ENCODE measurements at regions not wholly inside any gene's neighbourhood (a gene's known extent, or its start where the extent isn't known, plus 50 kb on each side); places are given as distances from the start of the nearest gene placed in this dataset.

DNA sequence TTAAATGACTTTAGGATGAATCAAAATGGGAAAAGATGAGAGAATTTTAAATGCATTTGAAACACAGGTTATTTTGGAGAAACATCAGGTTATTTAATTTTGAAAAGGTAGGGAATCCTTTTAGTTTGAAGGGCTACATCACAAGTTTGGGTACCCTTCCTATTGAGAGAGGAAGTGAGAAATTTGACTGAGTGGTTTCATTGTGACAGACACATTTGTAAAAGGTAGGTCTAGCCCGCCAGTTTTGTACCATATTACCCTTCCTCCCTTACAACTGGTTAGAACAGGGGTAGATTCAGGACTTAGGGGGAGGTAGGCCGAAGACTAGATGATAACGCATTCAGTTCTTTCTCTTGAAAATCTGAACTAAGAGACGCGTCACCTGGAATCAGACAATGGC, 464.2 kb downstream of the EBF1 start:
- H3K4me3 Mint-ChIP-seq (ENCODE audit: unreplicated experiment): no peak overlapping the region
- no peaks in the 10 kb centered on the region for H3K9me3 Mint-ChIP-seq (ENCODE audit: unreplicated experiment)
- DNase-seq (ENCODE audit: unreplicated experiment): no peak
- H3K36me3 Mint-ChIP-seq (ENCODE audit: insufficient read depth, unreplicated experiment): no peaks in the 10 kb centered on the region
- BruUV-seq (replicated peaks): no TSS peak
- POLR2A ChIA-PET: no interaction called here
- intact Hi-C loops (cut with micrococcal nuclease): no loop called here
- TF ChIP-seq, protein P1, sequence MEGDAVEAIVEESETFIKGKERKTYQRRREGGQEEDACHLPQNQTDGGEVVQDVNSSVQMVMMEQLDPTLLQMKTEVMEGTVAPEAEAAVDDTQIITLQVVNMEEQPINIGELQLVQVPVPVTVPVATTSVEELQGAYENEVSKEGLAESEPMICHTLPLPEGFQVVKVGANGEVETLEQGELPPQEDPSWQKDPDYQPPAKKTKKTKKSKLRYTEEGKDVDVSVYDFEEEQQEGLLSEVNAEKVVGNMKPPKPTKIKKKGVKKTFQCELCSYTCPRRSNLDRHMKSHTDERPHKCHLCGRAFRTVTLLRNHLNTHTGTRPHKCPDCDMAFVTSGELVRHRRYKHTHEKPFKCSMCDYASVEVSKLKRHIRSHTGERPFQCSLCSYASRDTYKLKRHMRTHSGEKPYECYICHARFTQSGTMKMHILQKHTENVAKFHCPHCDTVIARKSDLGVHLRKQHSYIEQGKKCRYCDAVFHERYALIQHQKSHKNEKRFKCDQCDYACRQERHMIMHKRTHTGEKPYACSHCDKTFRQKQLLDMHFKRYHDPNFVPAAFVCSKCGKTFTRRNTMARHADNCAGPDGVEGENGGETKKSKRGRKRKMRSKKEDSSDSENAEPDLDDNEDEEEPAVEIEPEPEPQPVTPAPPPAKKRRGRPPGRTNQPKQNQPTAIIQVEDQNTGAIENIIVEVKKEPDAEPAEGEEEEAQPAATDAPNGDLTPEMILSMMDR (IDR thresholded peaks at IDR 0.05; ENCODE audit: unreplicated experiment): no peak
- peaks cover 9% of the 10 kb centered on the region for H3K4me1 Mint-ChIP-seq (ENCODE audit: insufficient read depth, unreplicated experiment)
- no peak overlapping the region for H3K27ac Mint-ChIP-seq (ENCODE audit: low read depth, unreplicated experiment)
- CTCF ChIA-PET: no interaction called here
- H3K27me3 Mint-ChIP-seq (ENCODE audit: insufficient read depth, unreplicated experiment): no peaks in the 10 kb centered on the region

DNA sequence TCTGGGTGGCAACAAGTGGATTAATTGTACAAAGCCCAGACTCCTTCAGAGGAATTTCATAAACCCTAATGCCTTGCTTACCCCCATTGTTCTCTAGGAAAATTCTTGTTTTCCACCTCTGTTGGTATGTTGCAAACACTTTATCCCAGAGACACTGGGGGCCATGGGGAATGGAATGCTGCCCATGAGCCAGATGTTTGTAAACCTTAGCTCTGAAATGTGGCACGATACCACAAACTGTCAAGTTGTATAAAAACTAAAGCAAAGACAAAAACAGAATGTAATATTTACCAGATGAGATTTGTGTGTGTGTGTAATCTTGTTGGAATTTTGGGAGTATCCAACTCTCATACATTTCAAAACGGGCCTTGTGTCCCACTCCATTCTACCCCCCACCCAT, 465.0 kb downstream of the EBF1 start:
- Mint-ChIP-seq H3K4me1 (ENCODE audit: insufficient read depth, unreplicated experiment) (peaks cover under 1% of the 10 kb centered on the region), H3K4me3 (ENCODE audit: unreplicated experiment) (no peak overlapping the region), H3K36me3 (ENCODE audit: insufficient read depth, unreplicated experiment) (no peaks in the 10 kb centered on the region), H3K9me3 (ENCODE audit: unreplicated experiment) (no peaks in the 10 kb centered on the region), H3K27me3 (ENCODE audit: insufficient read depth, unreplicated experiment) (no peaks in the 10 kb centered on the region), H3K27ac (ENCODE audit: low read depth, unreplicated experiment) (no peak overlapping the region)
- ChIA-PET POLR2A (interaction anchor here (0.6 to 0.9 kb wide), 2 partner anchors 11 to 1708 kb away, joined by 3 read pairs; no protein-coding TSS in a partner anchor), CTCF (no interaction called here)
- TF ChIP-seq, protein P1 (IDR thresholded peaks at IDR 0.05; ENCODE audit: unreplicated experiment): no peak
- intact Hi-C loops (cut with micrococcal nuclease): no loop called here
- DNase-seq (ENCODE audit: unreplicated experiment): no peak
- no TSS peak for BruUV-seq (replicated peaks)

DNA sequence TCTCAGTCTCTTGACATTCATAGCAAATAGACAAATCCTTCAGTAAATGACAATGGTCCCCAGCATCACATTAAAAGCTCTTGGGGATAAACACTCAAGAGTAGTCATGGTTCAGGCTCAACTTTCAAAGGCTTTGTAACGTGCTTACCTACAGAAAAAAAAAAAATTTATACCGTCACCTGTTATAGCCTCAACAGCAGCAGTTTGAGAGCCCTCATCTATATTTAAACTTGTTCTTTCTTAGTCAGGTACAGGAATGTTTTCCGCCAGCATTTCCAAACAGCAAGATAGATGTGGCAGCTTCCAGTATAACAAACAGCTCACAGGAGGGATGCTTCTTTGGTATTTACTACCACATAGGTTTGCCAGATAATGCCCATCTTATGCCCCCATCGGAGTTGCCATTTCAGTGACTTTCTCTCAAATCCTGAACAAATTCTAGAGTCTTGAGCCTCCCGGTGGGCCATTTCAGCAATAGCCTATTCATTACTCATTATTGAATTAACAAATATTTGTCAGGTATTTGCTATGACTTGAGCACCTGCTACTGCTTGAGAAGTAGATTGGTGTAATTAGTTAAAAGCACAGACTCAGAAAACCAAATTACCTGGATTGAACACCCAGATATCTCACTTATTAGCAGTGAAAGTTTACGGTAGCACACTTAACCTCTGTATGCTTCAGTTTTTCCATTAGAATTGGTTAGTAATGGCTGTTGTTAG, 470.0 kb downstream of the EBF1 start:
- H3K36me3 Mint-ChIP-seq (ENCODE audit: insufficient read depth, unreplicated experiment): no peaks in the 10 kb centered on the region
- TF ChIP-seq, protein P1 (IDR thresholded peaks at IDR 0.05; ENCODE audit: unreplicated experiment): no peak
- no peaks in the 10 kb centered on the region for H3K27me3 Mint-ChIP-seq (ENCODE audit: insufficient read depth, unreplicated experiment)
- H3K27ac Mint-ChIP-seq (ENCODE audit: low read depth, unreplicated experiment): no peak overlapping the region
- H3K9me3 Mint-ChIP-seq (ENCODE audit: unreplicated experiment): no peaks in the 10 kb centered on the region
- BruUV-seq (replicated peaks): no TSS peak
- intact Hi-C loops (cut with micrococcal nuclease): no loop called here
- DNase-seq (ENCODE audit: unreplicated experiment): no peak
- POLR2A ChIA-PET: interaction anchor here (0.6 kb wide), 1 partner anchor 1220 kb away, joined by 3 read pairs; no protein-coding TSS in a partner anchor
- no peaks in the 10 kb centered on the region for H3K4me1 Mint-ChIP-seq (ENCODE audit: insufficient read depth, unreplicated experiment)
- H3K4me3 Mint-ChIP-seq (ENCODE audit: unreplicated experiment): no peak overlapping the region
- CTCF ChIA-PET: interaction anchor here (0.6 to 0.8 kb wide), 5 partner anchors 11 to 539 kb away, joined by 3 to 4 read pairs (median 3); no protein-coding TSS in a partner anchor

DNA sequence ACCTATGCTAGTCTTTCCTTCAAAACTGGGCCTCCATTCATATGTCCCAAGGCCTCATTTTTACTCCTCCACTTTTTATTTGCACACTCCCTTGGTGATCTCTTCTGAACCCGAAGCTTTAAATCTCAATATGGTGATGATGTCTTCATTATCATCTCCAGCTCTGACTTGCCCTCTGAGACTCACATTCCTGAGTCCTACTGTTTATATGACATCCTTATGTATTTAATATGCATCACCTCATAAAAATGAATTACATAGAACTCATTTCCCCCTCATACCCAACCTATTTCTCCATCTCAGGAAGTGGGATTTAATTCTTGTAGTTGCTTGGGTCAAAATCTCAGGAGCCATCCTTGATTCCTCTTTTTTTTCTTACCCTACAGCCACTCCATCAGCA, 473.0 kb downstream of the EBF1 start:
- Mint-ChIP-seq H3K4me1 (ENCODE audit: insufficient read depth, unreplicated experiment) (no peaks in the 10 kb centered on the region), H3K4me3 (ENCODE audit: unreplicated experiment) (no peak overlapping the region), H3K27me3 (ENCODE audit: insufficient read depth, unreplicated experiment) (no peaks in the 10 kb centered on the region), H3K36me3 (ENCODE audit: insufficient read depth, unreplicated experiment) (no peaks in the 10 kb centered on the region), H3K27ac (ENCODE audit: low read depth, unreplicated experiment) (no peak overlapping the region), H3K9me3 (ENCODE audit: unreplicated experiment) (no peaks in the 10 kb centered on the region)
- ChIA-PET CTCF (no interaction called here), POLR2A (no interaction called here)
- no TSS peak for BruUV-seq (replicated peaks)
- intact Hi-C loops (cut with micrococcal nuclease): no loop called here
- no peak for DNase-seq (ENCODE audit: unreplicated experiment)
- TF ChIP-seq, protein P1 (IDR thresholded peaks at IDR 0.05; ENCODE audit: unreplicated experiment): no peak
